ENCODE measurements at regions not wholly inside any gene's neighbourhood (a gene's known extent, or its start where the extent isn't known, plus 50 kb on each side); places are given as distances from the start of the nearest gene placed in this dataset.

DNA sequence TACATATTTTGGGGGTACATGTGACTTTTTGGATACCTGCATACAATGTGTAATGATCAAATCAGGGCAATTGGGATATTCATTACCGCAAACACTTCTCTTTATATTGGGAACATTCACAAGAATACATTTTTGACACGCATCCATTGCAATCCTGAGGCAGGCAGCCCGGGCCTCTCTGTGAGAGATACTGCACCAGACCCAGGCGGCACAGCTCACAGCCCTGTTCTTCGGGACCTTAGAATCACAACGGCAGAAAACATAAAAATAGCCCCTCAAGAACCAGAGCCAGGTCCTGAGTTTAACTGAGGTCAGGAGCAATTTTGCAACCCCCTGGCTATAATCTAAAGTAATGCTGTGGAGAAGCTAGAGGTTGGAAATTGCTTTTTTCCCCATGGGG lies 90.8 kb upstream of the PGBD5 start:
- no peaks in the 10 kb centered on the region for H3K36me3 Mint-ChIP-seq
- H3K27me3 Mint-ChIP-seq = peaks cover 10% of the 10 kb centered on the region
- DNase-seq (ENCODE audit: extremely low spot score, unreplicated experiment) = no peak
- H3K4me3 Mint-ChIP-seq = no peak overlapping the region
- peaks cover 6% of the 10 kb centered on the region for H3K9me3 Mint-ChIP-seq
- H3K27ac Mint-ChIP-seq = no peak overlapping the region
- TF ChIP-seq, protein P1, sequence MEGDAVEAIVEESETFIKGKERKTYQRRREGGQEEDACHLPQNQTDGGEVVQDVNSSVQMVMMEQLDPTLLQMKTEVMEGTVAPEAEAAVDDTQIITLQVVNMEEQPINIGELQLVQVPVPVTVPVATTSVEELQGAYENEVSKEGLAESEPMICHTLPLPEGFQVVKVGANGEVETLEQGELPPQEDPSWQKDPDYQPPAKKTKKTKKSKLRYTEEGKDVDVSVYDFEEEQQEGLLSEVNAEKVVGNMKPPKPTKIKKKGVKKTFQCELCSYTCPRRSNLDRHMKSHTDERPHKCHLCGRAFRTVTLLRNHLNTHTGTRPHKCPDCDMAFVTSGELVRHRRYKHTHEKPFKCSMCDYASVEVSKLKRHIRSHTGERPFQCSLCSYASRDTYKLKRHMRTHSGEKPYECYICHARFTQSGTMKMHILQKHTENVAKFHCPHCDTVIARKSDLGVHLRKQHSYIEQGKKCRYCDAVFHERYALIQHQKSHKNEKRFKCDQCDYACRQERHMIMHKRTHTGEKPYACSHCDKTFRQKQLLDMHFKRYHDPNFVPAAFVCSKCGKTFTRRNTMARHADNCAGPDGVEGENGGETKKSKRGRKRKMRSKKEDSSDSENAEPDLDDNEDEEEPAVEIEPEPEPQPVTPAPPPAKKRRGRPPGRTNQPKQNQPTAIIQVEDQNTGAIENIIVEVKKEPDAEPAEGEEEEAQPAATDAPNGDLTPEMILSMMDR (conservative IDR thresholded peaks at IDR 0.05) = no peak
- peaks cover 8% of the 10 kb centered on the region for H3K4me1 Mint-ChIP-seq (ENCODE audit: unreplicated experiment)

DNA sequence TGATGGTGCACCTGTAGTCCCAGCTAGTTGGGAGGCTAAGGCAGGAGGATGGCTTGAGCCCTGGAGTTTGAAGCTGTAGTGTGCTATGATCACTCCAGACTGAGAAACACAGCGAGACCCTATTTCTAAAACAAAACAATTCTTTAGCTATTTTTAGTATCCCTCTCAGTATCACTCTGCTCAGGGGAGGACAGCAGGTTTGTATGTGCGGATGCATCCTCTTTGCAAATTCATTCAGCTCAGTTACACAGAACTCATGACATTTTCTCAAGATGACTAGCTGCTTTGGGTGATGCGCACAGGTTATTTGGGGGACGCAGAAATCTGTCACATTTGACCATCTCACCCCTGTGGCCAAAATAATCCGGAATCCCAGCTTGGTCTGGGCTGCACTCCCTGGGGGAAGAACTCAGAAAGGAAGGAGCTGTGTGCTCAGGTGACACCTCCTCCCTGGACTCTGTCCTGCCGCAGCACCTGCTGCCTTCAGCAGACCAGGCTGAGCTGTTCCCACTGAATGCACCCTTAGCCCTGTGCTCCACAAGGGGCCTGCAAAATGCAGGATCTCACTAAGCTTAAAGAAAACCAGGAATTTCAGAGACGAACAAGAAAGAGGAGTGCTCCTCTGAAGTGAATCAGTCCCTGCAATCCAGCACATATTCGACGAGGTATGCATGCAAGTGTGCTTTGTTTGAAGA lies 89.5 kb upstream of the PGBD5 start:
- TF ChIP-seq, protein P1 (conservative IDR thresholded peaks at IDR 0.05) = no peak
- H3K36me3 Mint-ChIP-seq = no peaks in the 10 kb centered on the region
- no peak overlapping the region for H3K4me3 Mint-ChIP-seq
- DNase-seq (ENCODE audit: extremely low spot score, unreplicated experiment) = no peak
- no peak overlapping the region for H3K27ac Mint-ChIP-seq
- peaks cover 10% of the 10 kb centered on the region for H3K27me3 Mint-ChIP-seq
- H3K9me3 Mint-ChIP-seq = peaks cover 3% of the 10 kb centered on the region
- peaks cover 8% of the 10 kb centered on the region for H3K4me1 Mint-ChIP-seq (ENCODE audit: unreplicated experiment)

DNA sequence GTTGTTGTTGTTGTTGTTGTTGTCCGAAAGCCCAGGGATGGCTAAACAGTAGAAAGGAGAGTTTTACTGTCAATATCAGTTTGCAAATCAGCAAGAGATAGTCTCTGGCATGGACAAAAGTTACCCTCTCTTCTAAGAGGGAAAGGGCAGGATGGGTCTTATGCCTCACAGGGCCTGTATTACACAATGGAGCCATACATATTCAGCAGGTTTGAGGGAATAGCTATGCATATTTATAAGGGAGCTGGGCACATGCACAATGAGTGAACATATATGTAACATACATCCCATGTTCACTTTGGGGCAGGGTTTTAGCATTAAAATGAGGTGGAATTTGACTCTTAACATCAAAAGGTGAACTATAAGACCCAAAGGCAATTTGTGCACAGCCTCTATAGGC lies 84.4 kb upstream of the PGBD5 start:
- H3K4me3 Mint-ChIP-seq = no peak overlapping the region
- H3K27ac Mint-ChIP-seq = no peak overlapping the region
- no peak for DNase-seq (ENCODE audit: extremely low spot score, unreplicated experiment)
- H3K4me1 Mint-ChIP-seq (ENCODE audit: unreplicated experiment) = peaks cover 7% of the 10 kb centered on the region
- TF ChIP-seq, protein P1 (conservative IDR thresholded peaks at IDR 0.05) = no peak
- no peaks in the 10 kb centered on the region for H3K9me3 Mint-ChIP-seq
- H3K27me3 Mint-ChIP-seq = peaks cover 2% of the 10 kb centered on the region
- no peaks in the 10 kb centered on the region for H3K36me3 Mint-ChIP-seq

DNA sequence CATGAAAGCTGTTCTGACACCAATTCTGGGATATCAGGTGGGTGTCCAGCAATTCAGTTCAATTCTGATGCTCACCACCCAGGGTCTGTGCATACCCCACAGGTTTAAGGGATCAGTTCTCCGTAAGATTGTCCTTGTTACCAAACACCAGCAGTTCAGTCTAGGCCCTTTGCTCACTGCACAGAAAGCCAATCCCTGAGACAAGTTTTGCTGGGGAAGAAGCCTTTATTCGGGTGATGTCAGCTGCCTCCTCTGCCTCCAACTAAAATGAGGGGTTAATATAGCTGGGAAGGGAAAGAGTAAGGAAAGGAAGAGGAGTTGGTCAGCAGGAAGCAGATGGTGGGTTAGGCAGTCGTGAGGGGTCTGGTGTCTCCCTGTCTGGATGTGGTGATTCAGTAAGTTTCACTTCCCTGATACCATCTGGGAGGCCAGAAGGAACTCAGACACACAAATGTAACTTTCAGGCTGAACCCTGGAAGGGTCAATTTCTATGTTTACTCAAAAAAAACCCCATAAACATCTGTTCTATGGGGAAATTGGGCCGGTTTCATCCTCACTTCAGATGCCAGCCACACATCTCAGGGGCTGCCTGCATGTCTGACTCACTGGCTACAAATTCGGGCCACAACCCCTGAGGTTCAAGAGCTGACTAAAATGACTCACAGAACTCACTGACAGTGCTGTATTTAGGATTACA lies 83.3 kb upstream of the PGBD5 start:
- TF ChIP-seq, protein P1 (conservative IDR thresholded peaks at IDR 0.05) = no peak
- Mint-ChIP-seq H3K4me3 (no peak overlapping the region), H3K4me1 (ENCODE audit: unreplicated experiment) (peaks cover 12% of the 10 kb centered on the region), H3K36me3 (no peaks in the 10 kb centered on the region), H3K27ac (no peak overlapping the region), H3K9me3 (no peaks in the 10 kb centered on the region), H3K27me3 (no peaks in the 10 kb centered on the region)
- no peak for DNase-seq (ENCODE audit: extremely low spot score, unreplicated experiment)

DNA sequence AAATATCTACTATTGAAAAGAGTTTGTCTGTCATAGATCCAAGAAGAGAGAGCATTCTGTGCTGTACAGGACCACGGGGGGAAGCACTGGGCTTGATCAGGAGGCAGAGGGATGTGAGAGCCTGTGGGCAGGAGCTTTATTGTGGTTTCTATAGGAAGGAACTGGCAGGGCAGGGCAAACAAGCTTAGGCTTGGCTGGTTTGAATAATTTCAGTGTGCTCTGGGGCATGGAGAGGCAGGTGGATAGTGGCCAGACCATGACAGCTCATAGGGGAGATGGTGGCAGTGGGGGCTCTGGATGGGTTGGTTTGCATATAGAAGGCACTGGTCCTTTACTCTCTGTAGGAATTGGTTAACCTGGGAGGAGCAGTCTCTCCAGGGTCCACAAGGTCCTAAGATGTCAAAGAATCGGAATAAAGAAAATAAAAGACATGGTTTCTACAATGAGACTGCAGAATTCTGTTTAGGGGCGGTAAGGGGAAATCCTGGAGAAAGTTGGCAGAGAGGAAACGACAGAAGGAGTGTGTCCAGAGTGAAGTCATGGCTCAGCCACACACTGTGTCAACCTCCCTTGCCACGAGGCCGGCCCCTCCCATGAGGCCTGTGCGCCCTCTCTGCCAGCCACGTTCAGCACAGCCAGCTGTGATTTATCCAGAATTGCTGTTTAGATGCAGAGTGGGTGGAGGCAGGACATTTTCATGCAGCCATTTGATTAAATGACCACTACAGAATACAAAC lies 81.7 kb upstream of the PGBD5 start:
- Mint-ChIP-seq H3K4me1 (ENCODE audit: unreplicated experiment) (peaks cover 21% of the 10 kb centered on the region), H3K36me3 (no peaks in the 10 kb centered on the region), H3K27me3 (no peaks in the 10 kb centered on the region), H3K27ac (no peak overlapping the region), H3K4me3 (no peak overlapping the region), H3K9me3 (no peaks in the 10 kb centered on the region)
- no peak for DNase-seq (ENCODE audit: extremely low spot score, unreplicated experiment)
- TF ChIP-seq, protein P1 (conservative IDR thresholded peaks at IDR 0.05) = no peak

All from type B pancreatic cell (in vitro differentiated cells).